OCI-LY1 (cell line): ENCODE measurements at regions not wholly inside any gene's neighbourhood (a gene's known extent, or its start where the extent isn't known, plus 50 kb on each side); places are given as distances from the start of the nearest gene placed in this dataset.

Source experiments
- H2AFZ ChIP-seq: fragments of 200-600 bp; sonication (generic), shearing (Covaris generic); 2 replicates; pipeline ENCODE4 v1.6.0; 2014; ENCODE audit warnings: antibody characterized with exemption, mild to moderate bottlenecking, low read length
- H3F3A ChIP-seq: fragments of 200-600 bp; sonication (generic), shearing (Covaris generic); 2 replicates; pipeline ENCODE4 v1.6.0; 2014; ENCODE audit warnings: mild to moderate bottlenecking, antibody characterized with exemption, low read length, moderate library complexity; ENCODE audit not compliant: insufficient read depth
- H3K27ac ChIP-seq: fragments of 200-600 bp; sonication (generic); 2 replicates; pipeline ENCODE4 v1.5.1; 2014; ENCODE audit warnings: low read length, mixed run types, mild to moderate bottlenecking, low read depth; ENCODE audit not compliant: poor library complexity, severe bottlenecking
- H3K27me3 ChIP-seq: fragments of 200-600 bp; sonication (generic); 2 replicates; pipeline ENCODE4 v1.6.0; 2014; ENCODE audit warnings: antibody characterized with exemption, mild to moderate bottlenecking, low read length, moderate library complexity; ENCODE audit not compliant: insufficient read depth
- H3K36me3 ChIP-seq: fragments of 200-600 bp; sonication (generic); 2 replicates; pipeline ENCODE4 v1.6.1; 2014; ENCODE audit warnings: mild to moderate bottlenecking, antibody characterized with exemption, low read length, moderate library complexity, mixed read lengths; ENCODE audit not compliant: insufficient read depth
- H3K4me1 ChIP-seq: fragments of 200-600 bp; sonication (generic); 2 replicates; pipeline ENCODE4 v1.5.1; 2014; ENCODE audit warnings: mild to moderate bottlenecking, low read length, moderate library complexity; ENCODE audit not compliant: insufficient read depth, severe bottlenecking
- H3K4me2 ChIP-seq: fragments of 200-600 bp; sonication (generic), shearing (Covaris generic); 2 replicates; pipeline ENCODE4 v1.6.1; 2014; ENCODE audit warnings: low read length
- H3K4me3 ChIP-seq: fragments of 200-600 bp; sonication (generic); 2 replicates; pipeline ENCODE4 v1.5.1; 2014; ENCODE audit warnings: low read length, low read depth, mild to moderate bottlenecking, mixed read lengths; ENCODE audit not compliant: poor library complexity, severe bottlenecking
- H3K79me2 ChIP-seq: fragments of 200-600 bp; shearing (Covaris generic); 2 replicates; pipeline ENCODE4 v1.6.1; 2016; ENCODE audit warnings: mixed run types, low read length, mixed read lengths; ENCODE audit not compliant: insufficient read depth
- H3K9ac ChIP-seq: fragments of 200-600 bp; sonication (generic), shearing (Covaris generic); 2 replicates; pipeline ENCODE4 v1.6.1; 2014; ENCODE audit warnings: mild to moderate bottlenecking, low read length, mixed read lengths
- H3K9me2 ChIP-seq: fragments of 200-600 bp; sonication (generic), shearing (Covaris generic); 2 replicates; pipeline ENCODE4 v1.6.1; 2014; ENCODE audit warnings: low read depth, mild to moderate bottlenecking, low read length, mixed read lengths
- H3K9me3 ChIP-seq: fragments of 200-600 bp; shearing (Covaris generic); 2 replicates; pipeline ENCODE4 v1.6.1; 2014; ENCODE audit warnings: low read length, mixed read lengths
- H4K20me1 ChIP-seq: fragments of 200-600 bp; sonication (generic), shearing (Covaris generic); 2 replicates; pipeline ENCODE4 v1.6.0; 2016; ENCODE audit warnings: mild to moderate bottlenecking, low read length; ENCODE audit not compliant: insufficient read depth
- CTCF ChIP-seq: fragments of 200-600 bp; sonication (generic), shearing (Covaris generic); IDR thresholded peaks from 2 replicates; pipeline ENCODE4 v1.5.1; 2017; ENCODE audit warnings: mild to moderate bottlenecking, antibody characterized with exemption, low read length, moderate library complexity, mixed read lengths
- EZH2 ChIP-seq: fragments of 200-600 bp; sonication (generic), shearing (Covaris generic); IDR thresholded peaks from 2 replicates; pipeline ENCODE4 v1.8.0; 2017; ENCODE audit warnings: borderline replicate concordance, mixed run types, mild to moderate bottlenecking, antibody characterized with exemption, low read length, moderate library complexity, mixed read lengths

- Histone ChIP-seq H3K36me3 (no peaks in the 10 kb centered on the region), H3K27me3 (no peaks in the 10 kb centered on the region), H3K9me3 (no peaks in the 10 kb centered on the region), H3K4me1 (no peaks in the 10 kb centered on the region), H2AFZ (no peak overlapping the region), H3K27ac (no peak overlapping the region), H3K4me3 (no peak overlapping the region), H3K9me2 (no peaks in the 10 kb centered on the region), H4K20me1 (no peaks in the 10 kb centered on the region), H3K9ac (no peak overlapping the region), H3K79me2 (no peaks in the 10 kb centered on the region), H3F3A (no peaks in the 10 kb centered on the region), H3K4me2 (no peak overlapping the region)
- TF ChIP-seq CTCF, result no peak
- TF ChIP-seq EZH2, result no peak
Measured at GRCh38 chr2:53527056-53527455, 240.5 kb upstream of the CHAC2 start.

- H3F3A ChIP-seq, result no peaks in the 10 kb centered on the region
- H3K4me2 ChIP-seq, result no peak overlapping the region
- H4K20me1 ChIP-seq, result no peaks in the 10 kb centered on the region
- no peaks in the 10 kb centered on the region for H3K4me1 ChIP-seq
- H3K4me3 ChIP-seq, result no peak overlapping the region
- TF ChIP-seq EZH2, result no peak
- no peak for TF ChIP-seq CTCF
- no peaks in the 10 kb centered on the region for H3K9me2 ChIP-seq
- H3K79me2 ChIP-seq, result no peaks in the 10 kb centered on the region
- no peaks in the 10 kb centered on the region for H3K9me3 ChIP-seq
- no peak overlapping the region for H3K27ac ChIP-seq
- H3K27me3 ChIP-seq, result no peaks in the 10 kb centered on the region
- no peaks in the 10 kb centered on the region for H3K36me3 ChIP-seq
- no peak overlapping the region for H2AFZ ChIP-seq
- H3K9ac ChIP-seq, result no peak overlapping the region
Measured at GRCh38 chr2:53519918-53520841, 247.4 kb upstream of the CHAC2 start.

- Histone ChIP-seq H3K4me3 (no peak overlapping the region), H2AFZ (no peak overlapping the region), H3K9me3 (no peaks in the 10 kb centered on the region), H3K4me1 (no peaks in the 10 kb centered on the region), H3F3A (no peaks in the 10 kb centered on the region), H3K79me2 (no peaks in the 10 kb centered on the region), H3K36me3 (no peaks in the 10 kb centered on the region), H3K4me2 (no peak overlapping the region), H3K9ac (no peak overlapping the region), H4K20me1 (no peaks in the 10 kb centered on the region), H3K27ac (no peak overlapping the region), H3K27me3 (no peaks in the 10 kb centered on the region), H3K9me2 (no peaks in the 10 kb centered on the region)
- no peak for TF ChIP-seq EZH2
- no peak for TF ChIP-seq CTCF
Measured at GRCh38 chr2:53517406-53517805, 250.2 kb upstream of the CHAC2 start.
